ENCODE measurements at regions not wholly inside any gene's neighbourhood (a gene's known extent, or its start where the extent isn't known, plus 50 kb on each side); places are given as distances from the start of the nearest gene placed in this dataset.

- peak; percentile 51 for DNase-seq
These were observed 131.4 kb downstream of the BBS10 start for GRCh38 chr12:76216585-76217472.

- DNase-seq, result no peak
These were observed 123.6 kb upstream of the NAP1L1 start for GRCh38 chr12:76208129-76208528.

GRCh38 chr12:76206677-76207072 is 122.2 kb upstream of the NAP1L1 start:
- no peak for DNase-seq

DNA sequence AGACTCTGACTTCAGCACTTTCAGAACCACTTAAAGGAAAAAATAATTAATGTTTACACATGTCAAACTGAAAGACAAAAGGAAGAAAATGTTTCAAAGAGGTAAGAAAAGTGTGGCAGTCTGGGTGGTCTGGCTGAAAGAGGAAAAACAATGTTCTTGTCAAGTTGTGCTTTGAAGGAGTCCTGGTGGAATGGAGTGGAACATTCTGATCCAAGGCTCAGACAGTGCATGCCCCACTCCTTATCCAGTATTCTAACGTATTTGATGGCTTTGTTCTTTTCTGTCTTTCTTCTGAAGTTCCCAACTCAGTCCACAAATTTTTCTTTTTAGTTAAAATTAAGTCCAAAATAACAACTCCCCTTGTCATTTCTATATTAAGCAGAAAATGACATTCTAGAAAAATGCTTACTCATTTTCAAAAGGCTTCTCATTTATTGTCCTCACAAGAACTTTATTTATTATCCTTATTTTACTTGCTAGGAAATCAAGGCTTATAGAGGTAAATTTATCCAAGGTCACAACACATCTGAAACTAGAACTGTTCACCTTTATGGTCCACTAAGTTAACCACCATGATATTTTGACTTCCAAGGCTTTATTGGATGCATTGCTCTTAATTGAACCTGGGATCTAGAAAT is 121.7 kb upstream of the NAP1L1 start:
- no peak for DNase-seq

GRCh38 chr12:76202621-76203020 is 118.1 kb upstream of the NAP1L1 start:
- no peak for DNase-seq

DNA sequence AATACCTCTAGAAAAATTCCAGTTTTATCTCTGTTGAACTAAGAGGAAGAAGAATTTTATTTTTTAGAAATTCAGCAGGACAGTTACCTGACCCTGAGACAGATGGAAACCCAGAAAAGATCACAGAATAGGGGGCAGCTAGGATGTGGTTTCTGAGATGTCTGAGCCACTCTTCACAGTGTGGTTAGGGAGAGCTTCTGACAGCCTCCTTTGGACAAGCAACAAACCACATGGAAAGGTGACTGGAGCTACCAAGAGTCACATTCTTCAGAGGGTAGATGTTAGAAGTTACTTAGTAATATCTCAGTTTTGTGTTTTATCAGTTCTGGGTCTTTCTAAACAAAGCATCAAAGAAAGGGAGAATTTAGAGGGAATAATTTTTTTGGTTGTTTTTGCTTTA is 117.3 kb upstream of the NAP1L1 start:
- DNase-seq, result no peak

DNA sequence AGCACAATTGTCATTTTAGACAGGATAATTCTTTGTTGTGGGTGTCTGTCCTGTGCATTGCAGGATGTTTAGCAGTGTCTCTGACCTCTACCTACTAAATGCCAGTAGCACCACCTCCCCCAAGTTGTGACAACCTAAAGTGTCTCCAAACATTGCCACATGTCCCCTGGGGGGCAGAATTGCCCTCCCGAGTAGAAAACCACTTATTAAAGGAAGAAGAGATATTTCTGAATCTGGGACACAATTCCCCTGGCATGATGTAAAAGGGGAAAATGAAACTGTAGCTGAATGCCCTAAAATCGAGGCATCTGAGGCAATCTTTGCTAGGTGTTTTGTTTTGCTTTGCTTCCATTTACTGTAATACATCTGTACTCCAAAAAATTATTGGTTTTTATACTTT is 116.8 kb upstream of the NAP1L1 start:
- DNase-seq, result no peak

DNA sequence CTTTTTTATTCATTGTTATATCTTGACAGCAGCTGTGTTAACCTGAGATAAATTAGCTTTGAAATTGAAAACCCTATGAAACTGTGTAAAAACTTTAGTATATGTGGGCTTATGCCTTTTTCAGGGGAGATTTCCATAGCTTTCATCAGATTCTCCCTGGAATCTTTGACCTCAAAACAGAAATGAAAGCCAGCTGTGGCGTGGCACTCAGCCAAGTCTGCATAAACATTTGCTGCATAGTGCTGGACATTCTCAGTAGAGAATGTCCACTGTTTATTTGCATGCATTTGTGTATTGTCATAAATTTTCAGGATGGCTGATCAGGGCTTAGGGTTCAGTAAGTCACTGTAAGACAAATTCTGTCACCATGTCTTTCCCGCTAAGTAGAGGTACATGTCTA is 115.3 kb upstream of the NAP1L1 start:
- DNase-seq, result no peak

- DNase-seq, result no peak
These were observed 114.4 kb upstream of the NAP1L1 start for GRCh38 chr12:76198839-76199238.

DNA sequence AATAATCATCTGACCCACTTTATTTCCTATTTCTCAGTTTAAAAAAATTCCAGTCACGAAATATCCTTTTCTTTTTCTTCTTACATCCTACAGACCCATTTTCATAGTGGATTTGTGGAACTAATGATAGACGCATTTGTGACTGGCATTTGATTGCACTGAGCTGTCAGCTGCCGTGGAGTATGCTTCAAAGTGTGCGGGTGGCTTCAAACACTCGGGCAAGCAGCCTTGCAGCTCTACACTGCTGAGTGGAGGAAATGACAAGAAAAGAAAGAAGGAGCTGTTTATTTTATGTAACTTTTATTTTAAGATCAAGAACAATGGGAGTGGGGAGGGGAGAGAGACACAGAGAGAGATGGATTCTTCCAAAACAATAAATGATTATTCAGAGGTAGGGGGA is 112.8 kb upstream of the NAP1L1 start:
- no peak for DNase-seq

DNA sequence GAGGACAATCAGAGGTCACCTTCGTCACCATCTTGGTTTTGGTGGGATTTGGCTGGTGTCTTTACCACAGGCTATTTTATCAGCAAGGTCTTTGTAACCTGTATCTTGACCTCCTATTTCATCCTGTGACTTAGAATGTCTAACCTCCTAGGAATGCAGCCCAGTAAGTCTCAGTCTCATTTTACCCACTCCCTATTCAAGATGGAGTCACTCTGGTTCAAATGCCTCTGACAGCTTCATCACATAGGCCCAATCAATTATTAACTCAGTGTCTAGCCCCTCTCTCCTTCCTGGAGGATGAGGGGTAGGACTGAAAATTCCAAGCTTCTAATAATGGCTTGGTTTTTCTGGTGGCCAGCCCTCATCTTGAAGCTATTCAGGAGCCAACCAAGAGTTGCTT is 111.4 kb upstream of the NAP1L1 start:
- no peak for DNase-seq

DNA sequence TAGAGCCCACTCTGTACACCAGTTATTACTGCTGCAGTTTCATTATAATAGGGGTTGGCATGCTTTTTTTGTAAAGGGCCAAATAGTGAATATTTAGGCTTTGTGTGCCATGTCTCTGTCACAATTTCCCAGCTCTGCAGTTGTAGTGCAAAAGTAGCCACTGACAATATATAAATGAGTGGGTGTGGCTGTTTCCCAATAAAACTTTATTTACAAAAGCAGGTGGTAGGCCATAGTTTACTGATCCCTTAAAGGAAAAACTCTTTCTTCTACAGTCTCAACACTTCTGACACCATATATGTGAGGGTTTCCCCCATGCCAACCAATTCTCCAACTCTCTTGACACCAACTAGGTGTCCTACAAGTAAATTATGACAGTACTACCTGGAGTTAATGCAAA is 110.2 kb upstream of the NAP1L1 start:
- DNase-seq, result no peak

GRCh38 chr12:76193961-76194360 is 109.5 kb upstream of the NAP1L1 start:
- DNase-seq, result no peak

GRCh38 chr12:76192416-76192815 is 107.9 kb upstream of the NAP1L1 start:
- DNase-seq, result no peak

DNA sequence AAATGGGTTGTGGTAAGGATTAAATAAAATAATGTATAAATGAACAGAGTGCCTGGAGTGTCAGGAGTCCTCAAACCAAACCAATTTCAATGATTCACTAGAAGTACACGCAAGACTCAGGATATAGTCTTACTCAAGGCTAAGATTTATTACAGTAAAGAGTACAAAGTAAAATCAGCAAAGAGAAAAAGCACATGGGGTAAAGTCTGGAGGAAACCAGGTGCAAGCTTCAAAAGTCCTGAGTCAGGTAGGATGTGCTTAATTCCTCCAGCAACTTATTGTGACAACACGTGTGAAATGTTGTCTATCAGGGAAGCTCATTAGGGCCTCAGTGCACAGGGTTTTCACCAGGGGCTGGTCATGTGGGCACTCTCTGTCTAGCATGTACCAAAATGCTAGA is 105.8 kb upstream of the NAP1L1 start:
- DNase-seq, result no peak

DNA sequence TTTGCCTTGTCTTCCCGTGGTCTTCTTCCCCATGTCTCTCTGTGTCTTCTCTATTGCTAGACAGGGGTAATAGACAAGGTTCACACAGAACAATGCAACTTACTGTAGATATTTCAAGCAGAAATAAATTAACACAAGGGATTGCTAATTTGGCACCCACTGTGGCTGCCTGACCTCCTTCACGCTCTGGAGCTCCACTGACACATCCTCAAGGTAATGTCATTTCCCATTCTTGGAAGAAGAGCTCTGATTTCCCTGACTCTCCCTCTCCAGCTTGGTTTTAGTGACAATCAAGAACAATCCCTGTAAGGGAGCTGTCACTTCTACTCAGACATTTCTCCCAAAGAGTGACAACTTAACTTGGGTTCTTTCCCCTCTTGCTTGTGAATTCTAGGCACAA is 105.4 kb upstream of the NAP1L1 start:
- DNase-seq, result no peak

- DNase-seq, result no peak
These were observed 102.7 kb upstream of the NAP1L1 start for GRCh38 chr12:76187177-76187576.

GRCh38 chr12:76186131-76186906 is 101.8 kb upstream of the NAP1L1 start:
- DNase-seq, result no peak

DNA sequence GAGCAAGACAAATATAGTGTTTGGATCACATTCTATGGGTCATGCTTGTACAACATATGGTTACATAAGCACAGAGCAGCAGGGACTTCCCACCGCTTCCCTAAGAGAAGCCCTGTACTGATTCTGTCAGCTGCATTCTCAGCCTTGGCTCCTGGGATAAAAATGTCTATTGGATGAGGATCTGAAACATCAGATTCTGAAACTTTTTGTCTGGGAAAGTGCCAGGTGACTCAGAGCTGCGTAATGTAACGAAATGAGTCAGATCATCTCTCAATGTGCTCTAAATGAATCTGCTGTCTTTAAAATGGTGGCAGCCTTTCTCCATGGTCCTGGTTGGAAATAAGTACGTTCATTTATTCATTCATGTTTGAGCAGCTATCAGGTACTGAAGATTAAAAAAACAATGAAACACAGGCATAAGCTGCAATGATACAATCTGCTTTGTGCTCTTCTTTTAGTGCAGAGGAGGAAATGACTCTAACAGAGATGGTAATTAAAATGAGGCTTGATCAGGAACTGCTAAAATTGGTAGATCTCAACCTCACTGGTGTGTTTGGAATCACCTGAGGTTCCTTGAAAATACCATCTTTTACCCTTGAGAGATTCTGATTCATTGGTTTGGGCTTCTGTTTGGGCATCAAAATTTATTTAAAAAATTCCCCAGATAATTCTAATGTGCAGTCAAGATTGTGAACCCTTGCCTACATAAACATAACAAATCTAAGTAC is 99.1 kb upstream of the NAP1L1 start:
- DNase-seq, result peak; percentile 42

GRCh38 chr12:76180401-76181277 is 96.2 kb upstream of the NAP1L1 start:
- no peak for DNase-seq

DNA sequence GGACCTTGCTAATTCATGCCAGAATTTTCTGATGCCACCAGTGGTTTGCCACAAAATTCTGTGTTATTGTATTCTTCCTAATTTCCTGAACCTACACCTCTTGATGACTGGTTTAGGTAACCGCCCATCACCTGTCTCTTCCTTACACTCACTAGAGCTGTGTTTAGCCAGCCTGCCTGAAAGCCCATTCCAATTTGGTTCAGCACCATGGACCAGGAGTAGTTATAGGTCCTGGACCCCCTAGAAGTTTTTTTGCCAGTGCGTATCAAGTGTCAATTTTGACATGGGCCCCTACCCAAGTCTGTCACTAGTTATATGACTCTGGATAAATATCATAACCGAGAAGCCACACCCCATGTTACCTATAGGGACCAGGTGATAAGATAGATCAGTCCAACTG is 94.0 kb upstream of the NAP1L1 start:
- no peak for DNase-seq
